AG09309 (cell line): ENCODE measurements at regions not wholly inside any gene's neighbourhood (a gene's known extent, or its start where the extent isn't known, plus 50 kb on each side); places are given as distances from the start of the nearest gene placed in this dataset.

Experiments
- DNase-seq: peaks from one replicate; pipeline ENCODE4 v3.0.0-alpha.2; 2010; ENCODE audit warnings: low read depth
- H3K4me3 ChIP-seq: 2 replicates; pipeline ENCODE4 v1.5.1; 2011; ENCODE audit warnings: mild to moderate bottlenecking, low read depth, low read length, moderate library complexity; ENCODE audit not compliant: control insufficient read depth
- CTCF ChIP-seq: IDR thresholded peaks from 2 replicates; pipeline ENCODE4 v1.5.1; 2011; ENCODE audit warnings: mild to moderate bottlenecking, low read depth, low read length, inconsistent platforms; ENCODE audit not compliant: insufficient read depth, control insufficient read depth; ENCODE audit errors: missing control alignments

- no peak for TF ChIP-seq CTCF
- peak; percentile 13 for DNase-seq
- no peak overlapping the region for H3K4me3 ChIP-seq
Measured at GRCh38 chr10:118870467-118871243, 115.9 kb upstream of the CACUL1 start.

GRCh38 chr10:118871244-118871865 is 116.6 kb upstream of the CACUL1 start:
- no peak overlapping the region for H3K4me3 ChIP-seq
- DNase-seq = no peak
- TF ChIP-seq CTCF = no peak

GRCh38 chr10:118873091-118873737 is 118.4 kb upstream of the CACUL1 start:
- TF ChIP-seq CTCF = no peak
- H3K4me3 ChIP-seq = no peak overlapping the region
- DNase-seq = no peak

GRCh38 chr10:118873738-118874105 is 119.0 kb upstream of the CACUL1 start:
- no peak for DNase-seq
- no peak overlapping the region for H3K4me3 ChIP-seq
- no peak for TF ChIP-seq CTCF

- no peak for DNase-seq
- no peak overlapping the region for H3K4me3 ChIP-seq
- no peak for TF ChIP-seq CTCF
Measured at GRCh38 chr10:118874171-118874570, 119.4 kb upstream of the CACUL1 start.

- no peak for DNase-seq
- no peak overlapping the region for H3K4me3 ChIP-seq
- no peak for TF ChIP-seq CTCF
Measured at GRCh38 chr10:118875087-118875486, 120.3 kb upstream of the CACUL1 start.
